IPS-15b (cell line): ENCODE measurements at regions not wholly inside any gene's neighbourhood (a gene's known extent, or its start where the extent isn't known, plus 50 kb on each side); places are given as distances from the start of the nearest gene placed in this dataset.

ENCODE experiments used
- H3K27me3 ChIP-seq: one replicate; pipeline ENCODE4 v1.6.1; 2013; ENCODE audit warnings: low read length; ENCODE audit not compliant: control insufficient read depth, insufficient read depth
- H3K36me3 ChIP-seq: one replicate; pipeline ENCODE4 v1.6.1; 2013; ENCODE audit warnings: low read length; ENCODE audit not compliant: control insufficient read depth, insufficient read depth
- H3K4me1 ChIP-seq: one replicate; pipeline ENCODE4 v1.6.1; 2013; ENCODE audit warnings: mild to moderate bottlenecking, low read length; ENCODE audit not compliant: control insufficient read depth, insufficient read depth
- H3K4me3 ChIP-seq: one replicate; pipeline ENCODE4 v1.5.1; 2013; ENCODE audit warnings: low read depth, low read length
- H3K9ac ChIP-seq: one replicate; pipeline ENCODE4 v1.6.1; 2013; ENCODE audit warnings: low read depth, mild to moderate bottlenecking, low read length
- H3K9me3 ChIP-seq: one replicate; pipeline ENCODE4 v1.6.1; 2013; ENCODE audit warnings: mild to moderate bottlenecking, low read length; ENCODE audit not compliant: control insufficient read depth, insufficient read depth

DNA sequence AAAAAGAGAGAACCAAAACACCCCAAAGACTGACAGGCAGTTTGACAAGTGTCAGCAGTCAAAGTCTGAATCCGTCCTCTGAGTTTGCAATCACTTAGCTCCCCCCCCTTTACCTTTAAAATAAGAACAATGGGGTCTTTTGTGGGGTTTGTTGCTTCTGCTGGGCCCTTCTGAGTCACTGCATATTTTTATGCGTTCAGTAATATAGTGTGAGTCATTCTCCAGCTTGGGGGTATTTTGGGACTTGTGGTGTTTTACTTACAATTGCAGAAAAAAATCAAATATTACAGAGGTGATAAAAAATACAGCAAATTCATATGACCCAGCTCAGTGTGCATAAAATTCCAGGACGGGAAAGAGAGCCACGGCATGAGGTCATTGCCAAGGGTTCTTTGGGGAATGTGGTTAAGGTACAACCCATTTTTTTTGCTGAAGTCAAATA lies 120.1 kb downstream of the CYLD start:
- Histone ChIP-seq H3K9ac (no peak overlapping the region), H3K4me3 (no peak overlapping the region), H3K36me3 (no peaks in the 10 kb centered on the region)

GRCh38 chr16:50861451-50861850 lies 119.6 kb downstream of the CYLD start:
- H3K27me3 ChIP-seq: no peaks in the 10 kb centered on the region
- peaks cover 3% of the 10 kb centered on the region for H3K4me1 ChIP-seq
- H3K9me3 ChIP-seq: no peaks in the 10 kb centered on the region
- H3K9ac ChIP-seq: no peak overlapping the region
- H3K36me3 ChIP-seq: no peaks in the 10 kb centered on the region
- no peak overlapping the region for H3K4me3 ChIP-seq

More for the DNA sequence above, 120.1 kb downstream of the CYLD start:
- Histone ChIP-seq H3K9me3 (no peaks in the 10 kb centered on the region), H3K4me1 (peaks cover 3% of the 10 kb centered on the region), H3K27me3 (no peaks in the 10 kb centered on the region)

- Histone ChIP-seq H3K4me3 (no peak overlapping the region), H3K9me3 (no peaks in the 10 kb centered on the region), H3K27me3 (no peaks in the 10 kb centered on the region), H3K36me3 (no peaks in the 10 kb centered on the region), H3K9ac (no peak overlapping the region), H3K4me1 (peaks cover 3% of the 10 kb centered on the region)
Measured at GRCh38 chr16:50859628-50860360, 117.9 kb downstream of the CYLD start.

GRCh38 chr16:50858877-50859627 lies 117.2 kb downstream of the CYLD start:
- H3K9me3 ChIP-seq: no peaks in the 10 kb centered on the region
- H3K27me3 ChIP-seq: no peaks in the 10 kb centered on the region
- peaks cover 3% of the 10 kb centered on the region for H3K4me1 ChIP-seq
- no peak overlapping the region for H3K9ac ChIP-seq
- H3K36me3 ChIP-seq: no peaks in the 10 kb centered on the region
- H3K4me3 ChIP-seq: no peak overlapping the region

GRCh38 chr16:50858376-50858775 lies 116.5 kb downstream of the CYLD start:
- peaks cover 3% of the 10 kb centered on the region for H3K4me1 ChIP-seq
- no peak overlapping the region for H3K9ac ChIP-seq
- H3K9me3 ChIP-seq: no peaks in the 10 kb centered on the region
- H3K27me3 ChIP-seq: no peaks in the 10 kb centered on the region
- no peak overlapping the region for H3K4me3 ChIP-seq
- H3K36me3 ChIP-seq: no peaks in the 10 kb centered on the region

DNA sequence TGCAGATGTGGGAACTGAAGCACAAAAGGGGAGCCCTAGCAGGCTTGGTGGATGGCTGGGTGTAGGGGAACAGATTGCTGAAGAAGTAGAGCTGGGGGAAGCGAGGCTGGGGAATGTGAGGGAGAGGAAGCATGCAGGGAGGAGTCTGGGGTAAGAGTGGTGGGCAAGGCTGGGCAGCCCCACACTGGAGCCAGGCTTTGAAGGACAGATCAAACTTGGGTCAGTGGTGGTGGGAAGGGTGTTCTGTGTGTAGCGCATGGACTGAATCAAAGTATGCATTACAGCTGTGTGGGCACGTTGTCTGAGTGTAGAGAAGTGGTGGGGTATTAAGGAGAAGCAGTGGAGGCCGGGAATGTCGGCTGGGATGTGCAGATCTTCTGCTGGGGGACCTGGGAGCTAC lies 116.0 kb downstream of the CYLD start:
- Histone ChIP-seq H3K27me3 (no peaks in the 10 kb centered on the region), H3K4me1 (peaks cover 3% of the 10 kb centered on the region), H3K4me3 (no peak overlapping the region), H3K9ac (no peak overlapping the region), H3K36me3 (no peaks in the 10 kb centered on the region), H3K9me3 (no peaks in the 10 kb centered on the region)

- H3K4me1 ChIP-seq: peaks cover 3% of the 10 kb centered on the region
- no peak overlapping the region for H3K4me3 ChIP-seq
- no peaks in the 10 kb centered on the region for H3K36me3 ChIP-seq
- H3K9ac ChIP-seq: no peak overlapping the region
- no peaks in the 10 kb centered on the region for H3K9me3 ChIP-seq
- no peaks in the 10 kb centered on the region for H3K27me3 ChIP-seq
Measured at GRCh38 chr16:50856991-50857390, 115.1 kb downstream of the CYLD start.

DNA sequence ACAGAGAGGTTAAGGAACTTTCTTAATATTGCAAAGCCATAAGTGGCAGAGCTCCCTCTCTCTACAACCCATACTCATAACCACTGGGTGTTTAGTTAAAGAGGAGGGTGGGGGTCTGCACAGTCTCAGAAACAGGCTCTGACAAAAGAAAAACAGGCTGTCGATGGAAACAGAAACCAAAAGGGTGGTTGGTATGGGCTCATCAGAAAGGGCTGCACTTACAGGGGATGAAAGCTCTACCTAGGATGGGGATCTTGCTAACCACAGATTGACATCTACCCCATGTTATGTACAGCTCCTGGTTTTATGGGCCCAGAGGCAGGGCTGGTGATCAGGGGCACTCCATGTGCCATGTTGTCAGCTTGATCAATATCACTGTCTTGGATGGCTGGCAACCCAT lies 111.4 kb downstream of the CYLD start:
- Histone ChIP-seq H3K9me3 (no peaks in the 10 kb centered on the region), H3K36me3 (no peaks in the 10 kb centered on the region), H3K4me1 (peaks cover 3% of the 10 kb centered on the region), H3K4me3 (no peak overlapping the region), H3K27me3 (no peaks in the 10 kb centered on the region), H3K9ac (no peak overlapping the region)
